Skeletal muscle tissue (tissue), 3 donors: ENCODE measurements at regions not wholly inside any gene's neighbourhood (a gene's known extent, or its start where the extent isn't known, plus 50 kb on each side); places are given as distances from the start of the nearest gene placed in this dataset.
"Not testable (repeated sequence)": the region's sequence is repeated elsewhere in the genome, so short reads cannot be mapped to it uniquely, and the experiment has no call there.

Experiments
- H3K27ac ChIP-seq: one replicate; pipeline ENCODE4 v1.7.0; 2013; ENCODE audit warnings: mild to moderate bottlenecking, low read depth, low read length, inconsistent platforms
- H3K27me3 ChIP-seq, 3 donors: one replicate each; pipeline ENCODE4 v1.7.0; 2013; ENCODE audit warnings: low read length in 3 of 3; ENCODE audit not compliant: control insufficient read depth in 3 of 3, insufficient read depth in 3 of 3
- H3K36me3 ChIP-seq, 3 donors: one replicate each; pipeline ENCODE4 v1.7.0; 2013; ENCODE audit warnings: low read length in 3 of 3; ENCODE audit not compliant: control insufficient read depth in 3 of 3, insufficient read depth in 3 of 3
- H3K4me1 ChIP-seq, 3 donors: one replicate each; pipeline ENCODE4 v1.7.0; 2013; ENCODE audit warnings: low read length in 3 of 3, mild to moderate bottlenecking in 3 of 3; ENCODE audit not compliant: control insufficient read depth in 3 of 3, insufficient read depth in 3 of 3
- H3K4me3 ChIP-seq, 3 donors: one replicate each; pipeline ENCODE4 v1.7.0; 2013; ENCODE audit warnings: low read length in 3 of 3
- H3K9ac ChIP-seq, 3 donors: one replicate each; pipeline ENCODE4 v1.7.0; 2013; ENCODE audit warnings: low read length in 3 of 3, mild to moderate bottlenecking in 3 of 3, moderate library complexity in 2 of 3, low read depth in 1 of 3
- H3K9me3 ChIP-seq, 3 donors: one replicate each; pipeline ENCODE4 v1.7.0; 2013; ENCODE audit warnings: low read length in 3 of 3; ENCODE audit not compliant: control insufficient read depth in 3 of 3
- donor health status: Osteomylitis.

GRCh38 chr14:57066463-57066862, 202.2 kb downstream of the EXOC5 start:
- Histone ChIP-seq H3K36me3 (no peaks in the 10 kb centered on the region), H3K27ac (no peak overlapping the region), H3K4me1 (no peaks in the 10 kb centered on the region), H3K9me3 (no peaks in the 10 kb centered on the region), H3K9ac (no peak overlapping the region), H3K4me3 (no peak overlapping the region), H3K27me3 (peaks cover 0 to 12% (median 3%) of the 10 kb centered on the region in 3 donors)

- Histone ChIP-seq H3K36me3 (no peaks in the 10 kb centered on the region), H3K4me1 (peaks cover 0 to 6% (median 0%) of the 10 kb centered on the region in 3 donors), H3K4me3 (no peak overlapping the region), H3K27me3 (no peaks in the 10 kb centered on the region), H3K27ac (no peak overlapping the region), H3K9me3 (no peaks in the 10 kb centered on the region), H3K9ac (no peak overlapping the region)
Measured at GRCh38 chr14:57061009-57061711, 207.5 kb downstream of the EXOC5 start.

- no peaks in the 10 kb centered on the region for H3K27me3 ChIP-seq
- no peaks in the 10 kb centered on the region for H3K9me3 ChIP-seq
- H3K9ac ChIP-seq = no peak overlapping the region
- H3K4me3 ChIP-seq = no peak overlapping the region
- H3K4me1 ChIP-seq = peaks cover 0 to 6% (median 0%) of the 10 kb centered on the region in 3 donors
- H3K36me3 ChIP-seq = no peaks in the 10 kb centered on the region
- H3K27ac ChIP-seq = no peak overlapping the region
Measured at GRCh38 chr14:57060276-57060955, 208.3 kb downstream of the EXOC5 start.

- Histone ChIP-seq H3K4me1 (peaks cover 0 to 6% (median 0%) of the 10 kb centered on the region in 3 donors), H3K9me3 (no peaks in the 10 kb centered on the region), H3K4me3 (no peak overlapping the region), H3K27ac (no peak overlapping the region), H3K36me3 (no peaks in the 10 kb centered on the region), H3K9ac (no peak overlapping the region), H3K27me3 (no peaks in the 10 kb centered on the region)
Measured at GRCh38 chr14:57058319-57058718, 210.4 kb downstream of the EXOC5 start.

- H3K4me3 ChIP-seq = no peak overlapping the region
- peaks cover 0 to 6% (median 0%) of the 10 kb centered on the region in 3 donors for H3K4me1 ChIP-seq
- H3K27me3 ChIP-seq = no peaks in the 10 kb centered on the region
- no peaks in the 10 kb centered on the region for H3K36me3 ChIP-seq
- no peak overlapping the region for H3K27ac ChIP-seq
- H3K9me3 ChIP-seq = no peaks in the 10 kb centered on the region
- H3K9ac ChIP-seq = no peak overlapping the region
Measured at GRCh38 chr14:57057803-57058202, 210.9 kb downstream of the EXOC5 start.

GRCh38 chr14:57056522-57056921, 212.2 kb downstream of the EXOC5 start:
- not testable (repeated sequence) for H3K27ac ChIP-seq, H3K9me3 ChIP-seq

GRCh38 chr14:57052705-57053302, 215.9 kb downstream of the EXOC5 start:
- Histone ChIP-seq H3K36me3 (no peaks in the 10 kb centered on the region), H3K4me3 (no peak overlapping the region), H3K9me3 (no peaks in the 10 kb centered on the region), H3K4me1 (peaks cover 0 to under 1% (median 0%) of the 10 kb centered on the region in 3 donors), H3K27ac (no peak overlapping the region), H3K27me3 (peaks cover 0 to 2% (median 0%) of the 10 kb centered on the region in 3 donors), H3K9ac (no peak overlapping the region)

More at GRCh38 chr14:57056522-57056921, 212.2 kb downstream of the EXOC5 start:
- not testable (repeated sequence) for H3K9ac ChIP-seq, H3K36me3 ChIP-seq, H3K27me3 ChIP-seq, H3K4me3 ChIP-seq, H3K4me1 ChIP-seq

GRCh38 chr14:57051633-57052032, 217.1 kb downstream of the EXOC5 start:
- no peak overlapping the region for H3K4me3 ChIP-seq
- H3K9me3 ChIP-seq = no peaks in the 10 kb centered on the region
- H3K27ac ChIP-seq = no peak overlapping the region
- no peak overlapping the region for H3K9ac ChIP-seq
- H3K36me3 ChIP-seq = no peaks in the 10 kb centered on the region
- H3K4me1 ChIP-seq = no peaks in the 10 kb centered on the region
- peaks cover 0 to 2% (median 0%) of the 10 kb centered on the region in 3 donors for H3K27me3 ChIP-seq

- no peak overlapping the region for H3K4me3 ChIP-seq
- H3K4me1 ChIP-seq = no peaks in the 10 kb centered on the region
- H3K9ac ChIP-seq = no peak overlapping the region
- H3K27me3 ChIP-seq = peaks cover 0 to 2% (median 0%) of the 10 kb centered on the region in 3 donors
- no peaks in the 10 kb centered on the region for H3K36me3 ChIP-seq
- no peak overlapping the region for H3K27ac ChIP-seq
- H3K9me3 ChIP-seq = no peaks in the 10 kb centered on the region
Measured at GRCh38 chr14:57049848-57050247, 218.9 kb downstream of the EXOC5 start.

GRCh38 chr14:57046175-57046574, 222.5 kb downstream of the EXOC5 start:
- Histone ChIP-seq H3K36me3 (no peaks in the 10 kb centered on the region), H3K4me3 (no peak overlapping the region)

More at GRCh38 chr14:57046175-57046574, 222.5 kb downstream of the EXOC5 start:
- Histone ChIP-seq H3K4me1 (no peaks in the 10 kb centered on the region), H3K9ac (no peak overlapping the region), H3K27me3 (no peaks in the 10 kb centered on the region), H3K27ac (no peak overlapping the region), H3K9me3 (no peaks in the 10 kb centered on the region)
